Esophagus muscularis mucosa (tissue), 3 donors: ENCODE measurements at regions not wholly inside any gene's neighbourhood (a gene's known extent, or its start where the extent isn't known, plus 50 kb on each side); places are given as distances from the start of the nearest gene placed in this dataset.

Source experiments
- CTCF ChIP-seq, 3 experiments: fragments of 200-600 bp in 2 of 3; fragments of 450-650 bp in 1 of 3; sonication (generic) in 2 of 3; IDR thresholded peaks; one replicate each; pipeline ENCODE4 v1.5.1; 2017 to 2019; ENCODE audit warnings: antibody characterized with exemption in 3 of 3, mild to moderate bottlenecking in 2 of 3, moderate library complexity in 1 of 3
- POLR2A ChIP-seq: fragments of 450-650 bp; IDR thresholded peaks from one replicate; pipeline ENCODE4 v1.6.1; 2017; ENCODE audit warnings: antibody characterized with exemption, moderate library complexity, mild to moderate bottlenecking, low read depth

- TF ChIP-seq CTCF (IDR thresholded peaks at IDR 0.05) = no peak
- TF ChIP-seq POLR2A = no peak
Observed at GRCh38 chr7:12107381-12107780, 103.7 kb upstream of the TMEM106B start.
